ENCODE measurements at regions not wholly inside any gene's neighbourhood (a gene's known extent, or its start where the extent isn't known, plus 50 kb on each side); places are given as distances from the start of the nearest gene placed in this dataset.

GRCh38 chr22:48156603-48157355, 1394.3 kb downstream of the TBC1D22A start:
- no peak for TF ChIP-seq CTCF (IDR thresholded peaks at IDR 0.05; ENCODE audit: insufficient read depth, low read length)
- TF ChIP-seq REST (IDR thresholded peaks at IDR 0.05; ENCODE audit: insufficient replicate concordance, low read depth), result no peak
- TF ChIP-seq SPI1 (IDR thresholded peaks at IDR 0.05; ENCODE audit: borderline replicate concordance, low read depth), result no peak
- TF ChIP-seq GABPA (IDR thresholded peaks at IDR 0.05; ENCODE audit: low read depth), result no peak
- TF ChIP-seq POLR2AphosphoS5 (IDR thresholded peaks at IDR 0.05; ENCODE audit: low read depth), result no peak

Data from HL-60 (cell line).